ENCODE measurements at regions not wholly inside any gene's neighbourhood (a gene's known extent, or its start where the extent isn't known, plus 50 kb on each side); places are given as distances from the start of the nearest gene placed in this dataset.
"Not testable (repeated sequence)": the region's sequence is repeated elsewhere in the genome, so short reads cannot be mapped to it uniquely, and the experiment has no call there.

DNA sequence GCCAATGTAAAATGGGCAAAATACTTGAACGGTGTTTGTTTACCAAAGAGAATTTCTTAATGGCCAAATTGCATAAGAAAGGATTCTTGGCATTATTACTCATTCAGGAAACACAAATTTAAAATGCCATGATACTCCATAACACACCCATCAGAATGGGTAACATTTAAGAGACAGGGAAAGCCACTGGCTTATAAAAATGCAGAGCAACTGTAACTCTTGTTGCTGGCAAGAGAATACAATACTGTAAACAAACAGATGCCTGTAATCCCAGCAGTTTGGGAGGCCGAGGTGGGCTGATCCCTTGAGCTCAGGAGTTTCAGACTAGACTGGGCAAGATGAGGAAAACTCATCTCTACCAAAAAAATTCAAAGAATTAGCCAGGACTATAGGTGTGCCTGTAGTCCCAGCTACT lies 125.8 kb upstream of the NBPF11 start:
- not testable (repeated sequence) for H3K4me3 ChIP-seq (ENCODE audit: low read depth in 1 of 2, low read length in 2 of 2); H3K9me3 ChIP-seq (ENCODE audit: low read length); H3K36me3 ChIP-seq (ENCODE audit: insufficient read depth, low read length); H3K9ac ChIP-seq (ENCODE audit: low read length); H3K27ac ChIP-seq (ENCODE audit: low read depth, low read length); H3K4me1 ChIP-seq (ENCODE audit: insufficient read depth, low read length)
- H3K27me3 ChIP-seq (ENCODE audit: control insufficient read depth in 1 of 2, insufficient read depth in 2 of 2, low read length in 2 of 2): peaks cover 0 to 24% of the 10 kb centered on the region in 2 donors

- H3K4me3 ChIP-seq (ENCODE audit: low read depth in 1 of 2, low read length in 2 of 2); H3K36me3 ChIP-seq (ENCODE audit: insufficient read depth, low read length); H3K27me3 ChIP-seq (ENCODE audit: control insufficient read depth in 1 of 2, insufficient read depth in 2 of 2, low read length in 2 of 2); H3K9ac ChIP-seq (ENCODE audit: low read length); H3K4me1 ChIP-seq (ENCODE audit: insufficient read depth, low read length); H3K27ac ChIP-seq (ENCODE audit: low read depth, low read length); H3K9me3 ChIP-seq (ENCODE audit: low read length): not testable (repeated sequence)
Observed at GRCh38 chr1:148267066-148267465, 115.0 kb upstream of the NBPF11 start.

DNA sequence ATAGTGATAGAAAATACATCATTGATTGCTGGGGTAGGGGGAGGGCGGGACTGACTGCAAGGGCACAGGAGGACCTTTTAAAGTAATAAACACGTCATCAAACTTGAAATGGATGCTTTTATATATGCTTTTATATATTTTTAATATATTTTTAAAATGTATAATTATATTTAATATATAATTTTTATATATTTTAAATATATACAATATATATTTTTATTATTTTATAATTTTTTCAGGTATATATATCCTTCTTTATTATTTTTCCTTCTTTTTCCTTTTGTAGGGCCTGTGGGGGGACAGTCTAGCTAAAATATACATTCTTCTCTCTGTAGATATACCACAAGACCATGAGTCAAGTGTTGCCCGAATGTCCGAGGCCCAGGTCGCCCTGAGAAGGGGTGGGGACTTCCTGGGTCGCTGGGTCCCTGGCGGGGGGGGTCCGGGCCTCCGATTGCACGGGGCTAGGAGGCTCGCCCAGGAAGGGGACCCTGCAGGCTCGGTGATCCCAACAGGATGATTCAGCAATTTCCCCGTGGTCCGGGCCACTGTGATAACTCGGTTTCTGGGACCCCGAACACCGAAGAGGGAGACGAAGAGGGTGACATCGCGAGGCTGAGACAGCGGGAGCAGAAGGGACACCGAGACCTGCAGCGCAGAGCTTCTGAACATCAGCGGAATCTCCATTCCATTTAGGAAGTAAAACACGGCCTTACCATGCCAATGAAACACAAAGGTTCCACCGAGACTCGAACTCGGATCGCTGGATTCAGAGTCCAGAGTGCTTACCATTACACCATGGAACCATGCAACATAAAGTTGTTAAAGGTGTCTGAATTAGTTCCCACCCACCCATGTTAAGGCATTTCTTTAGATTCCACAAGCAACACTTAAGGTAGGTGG lies 112.5 kb upstream of the NBPF11 start:
- Histone ChIP-seq H3K27me3 (ENCODE audit: control insufficient read depth in 1 of 2, insufficient read depth in 2 of 2, low read length in 2 of 2) (peaks cover 0 to 4% of the 10 kb centered on the region in 2 donors), H3K4me1 (ENCODE audit: insufficient read depth, low read length) (peaks cover 5% of the 10 kb centered on the region), H3K4me3 (ENCODE audit: low read depth in 1 of 2, low read length in 2 of 2) (peak overlapping the region in 1 of 2 donors; percentile 61), H3K36me3 (ENCODE audit: insufficient read depth, low read length) (no peaks in the 10 kb centered on the region), H3K9ac (ENCODE audit: low read length) (no peak overlapping the region), H3K27ac (ENCODE audit: low read depth, low read length) (no peak overlapping the region), H3K9me3 (ENCODE audit: low read length) (no peaks in the 10 kb centered on the region)

- H3K36me3 ChIP-seq (ENCODE audit: insufficient read depth, low read length): no peaks in the 10 kb centered on the region
- no peaks in the 10 kb centered on the region for H3K9me3 ChIP-seq (ENCODE audit: low read length)
- peaks cover 5% of the 10 kb centered on the region for H3K4me1 ChIP-seq (ENCODE audit: insufficient read depth, low read length)
- H3K27me3 ChIP-seq (ENCODE audit: control insufficient read depth in 1 of 2, insufficient read depth in 2 of 2, low read length in 2 of 2): peaks cover 0 to 4% of the 10 kb centered on the region in 2 donors
- peak overlapping the region; percentile 61 to 90 for H3K4me3 ChIP-seq (ENCODE audit: low read depth in 1 of 2, low read length in 2 of 2)
- H3K9ac ChIP-seq (ENCODE audit: low read length): peak overlapping the region; percentile 53
- no peak overlapping the region for H3K27ac ChIP-seq (ENCODE audit: low read depth, low read length)
Observed at GRCh38 chr1:148263906-148264255, 111.8 kb upstream of the NBPF11 start.

- Histone ChIP-seq H3K27me3 (ENCODE audit: control insufficient read depth in 1 of 2, insufficient read depth in 2 of 2, low read length in 2 of 2) (peaks cover 0 to 4% of the 10 kb centered on the region in 2 donors), H3K4me1 (ENCODE audit: insufficient read depth, low read length) (peaks cover 5% of the 10 kb centered on the region), H3K9ac (ENCODE audit: low read length) (peak overlapping the region; percentile 53), H3K27ac (ENCODE audit: low read depth, low read length) (no peak overlapping the region), H3K36me3 (ENCODE audit: insufficient read depth, low read length) (no peaks in the 10 kb centered on the region), H3K4me3 (ENCODE audit: low read depth in 1 of 2, low read length in 2 of 2) (peak overlapping the region; percentile 61 to 90), H3K9me3 (ENCODE audit: low read length) (no peaks in the 10 kb centered on the region)
Observed at GRCh38 chr1:148263128-148263905, 111.2 kb upstream of the NBPF11 start.

- not testable (repeated sequence) for H3K9ac ChIP-seq (ENCODE audit: low read length); H3K4me1 ChIP-seq (ENCODE audit: insufficient read depth, low read length); H3K27me3 ChIP-seq (ENCODE audit: control insufficient read depth in 1 of 2, insufficient read depth in 2 of 2, low read length in 2 of 2); H3K27ac ChIP-seq (ENCODE audit: low read depth, low read length); H3K9me3 ChIP-seq (ENCODE audit: low read length); H3K4me3 ChIP-seq (ENCODE audit: low read depth in 1 of 2, low read length in 2 of 2); H3K36me3 ChIP-seq (ENCODE audit: insufficient read depth, low read length)
Observed at GRCh38 chr1:148261684-148262083, 109.6 kb upstream of the NBPF11 start.

- not testable (repeated sequence) for H3K36me3 ChIP-seq (ENCODE audit: insufficient read depth, low read length); H3K9ac ChIP-seq (ENCODE audit: low read length); H3K4me3 ChIP-seq (ENCODE audit: low read depth in 1 of 2, low read length in 2 of 2); H3K27ac ChIP-seq (ENCODE audit: low read depth, low read length); H3K9me3 ChIP-seq (ENCODE audit: low read length); H3K4me1 ChIP-seq (ENCODE audit: insufficient read depth, low read length); H3K27me3 ChIP-seq (ENCODE audit: control insufficient read depth in 1 of 2, insufficient read depth in 2 of 2, low read length in 2 of 2)
Observed at GRCh38 chr1:148257886-148258285, 105.8 kb upstream of the NBPF11 start.

GRCh38 chr1:148254611-148255429 lies 102.7 kb upstream of the NBPF11 start:
- not testable (repeated sequence) for H3K4me1 ChIP-seq (ENCODE audit: insufficient read depth, low read length); H3K36me3 ChIP-seq (ENCODE audit: insufficient read depth, low read length); H3K9ac ChIP-seq (ENCODE audit: low read length); H3K27me3 ChIP-seq (ENCODE audit: control insufficient read depth in 1 of 2, insufficient read depth in 2 of 2, low read length in 2 of 2); H3K4me3 ChIP-seq (ENCODE audit: low read depth in 1 of 2, low read length in 2 of 2); H3K9me3 ChIP-seq (ENCODE audit: low read length); H3K27ac ChIP-seq (ENCODE audit: low read depth, low read length)

DNA sequence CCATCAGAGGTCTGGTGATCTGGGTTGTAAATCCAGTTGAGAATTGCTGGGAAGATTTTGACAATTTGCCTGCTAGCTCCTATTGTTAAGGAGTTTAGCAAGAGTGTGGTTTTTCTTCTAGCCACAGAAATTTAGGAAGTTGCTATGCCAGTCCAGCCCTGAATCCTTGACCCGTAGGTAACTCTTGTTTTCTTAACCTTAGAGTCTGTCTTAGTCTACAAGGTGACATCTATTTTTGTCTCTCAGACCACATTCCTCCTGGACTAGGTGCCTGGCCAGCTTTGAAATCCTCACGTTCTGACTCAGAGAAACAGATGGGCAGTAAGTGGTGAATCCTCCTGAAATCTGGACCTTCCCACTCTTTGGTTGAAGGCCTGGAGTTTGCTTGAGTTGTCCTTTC lies 101.7 kb upstream of the NBPF11 start:
- H3K36me3 ChIP-seq (ENCODE audit: insufficient read depth, low read length); H3K9ac ChIP-seq (ENCODE audit: low read length); H3K4me3 ChIP-seq (ENCODE audit: low read depth in 1 of 2, low read length in 2 of 2); H3K27ac ChIP-seq (ENCODE audit: low read depth, low read length); H3K27me3 ChIP-seq (ENCODE audit: control insufficient read depth in 1 of 2, insufficient read depth in 2 of 2, low read length in 2 of 2); H3K9me3 ChIP-seq (ENCODE audit: low read length); H3K4me1 ChIP-seq (ENCODE audit: insufficient read depth, low read length): not testable (repeated sequence)

- not testable (repeated sequence) for H3K36me3 ChIP-seq (ENCODE audit: insufficient read depth, low read length); H3K9ac ChIP-seq (ENCODE audit: low read length)
Observed at GRCh38 chr1:148248798-148249197, 96.7 kb upstream of the NBPF11 start.

DNA sequence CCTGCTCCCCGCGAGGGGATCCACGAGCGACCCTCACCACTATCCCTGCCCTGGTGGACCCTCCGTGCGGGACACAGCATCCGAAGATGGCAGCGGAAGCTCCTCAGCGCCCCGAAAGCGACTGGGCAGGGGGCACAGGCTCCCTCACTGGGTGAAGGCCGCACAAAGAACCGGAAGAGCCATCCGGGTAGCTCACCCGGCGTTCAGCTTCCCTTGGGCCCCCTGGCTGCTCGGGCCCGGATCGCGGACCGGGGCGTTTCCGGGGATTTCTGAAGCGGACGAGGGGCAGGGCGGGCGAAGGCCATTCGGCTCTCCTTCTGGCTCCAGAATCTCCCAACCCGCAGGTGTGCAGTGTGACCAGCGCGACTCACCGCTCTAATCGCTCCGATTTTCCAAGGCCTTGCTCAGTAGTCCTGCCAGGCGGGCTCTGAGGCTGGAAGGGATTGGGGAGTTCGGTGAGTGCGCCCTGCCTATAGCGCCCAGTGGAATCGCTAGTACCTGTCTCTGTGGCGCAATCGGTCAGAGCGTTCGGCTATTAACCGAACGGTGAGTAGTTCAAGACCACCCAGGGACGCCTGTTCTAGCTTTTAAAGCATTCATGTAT lies 94.3 kb upstream of the NBPF11 start:
- not testable (repeated sequence) for H3K9ac ChIP-seq (ENCODE audit: low read length); H3K9me3 ChIP-seq (ENCODE audit: low read length); H3K27me3 ChIP-seq (ENCODE audit: control insufficient read depth in 1 of 2, insufficient read depth in 2 of 2, low read length in 2 of 2); H3K4me3 ChIP-seq (ENCODE audit: low read depth in 1 of 2, low read length in 2 of 2); H3K36me3 ChIP-seq (ENCODE audit: insufficient read depth, low read length); H3K27ac ChIP-seq (ENCODE audit: low read depth, low read length); H3K4me1 ChIP-seq (ENCODE audit: insufficient read depth, low read length)

More at GRCh38 chr1:148248798-148249197, 96.7 kb upstream of the NBPF11 start:
- H3K9me3 ChIP-seq (ENCODE audit: low read length); H3K27me3 ChIP-seq (ENCODE audit: control insufficient read depth in 1 of 2, insufficient read depth in 2 of 2, low read length in 2 of 2); H3K4me1 ChIP-seq (ENCODE audit: insufficient read depth, low read length); H3K27ac ChIP-seq (ENCODE audit: low read depth, low read length); H3K4me3 ChIP-seq (ENCODE audit: low read depth in 1 of 2, low read length in 2 of 2): not testable (repeated sequence)
